ENCODE measurements at regions not wholly inside any gene's neighbourhood (a gene's known extent, or its start where the extent isn't known, plus 50 kb on each side); places are given as distances from the start of the nearest gene placed in this dataset.

DNA sequence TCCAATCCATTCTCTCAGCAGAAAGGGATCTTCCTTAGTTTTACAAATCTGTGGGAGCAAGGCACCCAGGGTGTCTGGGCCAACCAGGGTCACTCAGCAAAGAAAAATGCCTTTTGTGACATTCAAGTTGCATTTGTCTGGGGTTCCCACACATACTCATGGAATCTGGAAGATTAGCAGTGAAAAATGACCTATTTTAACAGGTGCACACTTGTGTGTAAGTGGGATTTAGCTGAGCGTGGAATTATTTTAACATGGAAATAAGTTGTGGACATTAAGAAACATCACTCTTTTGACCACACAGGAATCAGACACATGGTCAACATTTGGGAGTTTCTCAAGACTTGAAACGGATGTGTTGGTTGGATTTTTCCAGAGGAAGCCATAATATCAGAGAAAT lies 234.9 kb downstream of the OPA1 start:
- Histone ChIP-seq H3K4me3 (ENCODE audit: low read length) (no peak overlapping the region), H3K79me2 (replicated peaks; ENCODE audit: insufficient read depth, low read length) (no peaks in the 10 kb centered on the region), H3K27me3 (ENCODE audit: insufficient read depth, low read depth, low read length) (no peaks in the 10 kb centered on the region), H3K9me2 (ENCODE audit: insufficient read depth, low read length) (no peaks in the 10 kb centered on the region), H3F3A (ENCODE audit: insufficient read depth, low read length, poor library complexity, severe bottlenecking) (no peaks in the 10 kb centered on the region), H4K20me1 (ENCODE audit: insufficient read depth) (no peaks in the 10 kb centered on the region), H3K9me3 (ENCODE audit: low read length) (no peaks in the 10 kb centered on the region), H2AFZ (ENCODE audit: low read depth, low read length) (no peak overlapping the region), H3K9ac (ENCODE audit: low read length) (no peak overlapping the region), H3K4me2 (ENCODE audit: low read length) (no peak overlapping the region), H3K27ac (ENCODE audit: low read length) (no peak overlapping the region), H3K36me3 (ENCODE audit: insufficient read depth, low read length) (no peaks in the 10 kb centered on the region)
- TF ChIP-seq EP300 (conservative IDR thresholded peaks at IDR 0.05; ENCODE audit: poor library complexity, severe bottlenecking) = no peak
- TF ChIP-seq, protein P1, sequence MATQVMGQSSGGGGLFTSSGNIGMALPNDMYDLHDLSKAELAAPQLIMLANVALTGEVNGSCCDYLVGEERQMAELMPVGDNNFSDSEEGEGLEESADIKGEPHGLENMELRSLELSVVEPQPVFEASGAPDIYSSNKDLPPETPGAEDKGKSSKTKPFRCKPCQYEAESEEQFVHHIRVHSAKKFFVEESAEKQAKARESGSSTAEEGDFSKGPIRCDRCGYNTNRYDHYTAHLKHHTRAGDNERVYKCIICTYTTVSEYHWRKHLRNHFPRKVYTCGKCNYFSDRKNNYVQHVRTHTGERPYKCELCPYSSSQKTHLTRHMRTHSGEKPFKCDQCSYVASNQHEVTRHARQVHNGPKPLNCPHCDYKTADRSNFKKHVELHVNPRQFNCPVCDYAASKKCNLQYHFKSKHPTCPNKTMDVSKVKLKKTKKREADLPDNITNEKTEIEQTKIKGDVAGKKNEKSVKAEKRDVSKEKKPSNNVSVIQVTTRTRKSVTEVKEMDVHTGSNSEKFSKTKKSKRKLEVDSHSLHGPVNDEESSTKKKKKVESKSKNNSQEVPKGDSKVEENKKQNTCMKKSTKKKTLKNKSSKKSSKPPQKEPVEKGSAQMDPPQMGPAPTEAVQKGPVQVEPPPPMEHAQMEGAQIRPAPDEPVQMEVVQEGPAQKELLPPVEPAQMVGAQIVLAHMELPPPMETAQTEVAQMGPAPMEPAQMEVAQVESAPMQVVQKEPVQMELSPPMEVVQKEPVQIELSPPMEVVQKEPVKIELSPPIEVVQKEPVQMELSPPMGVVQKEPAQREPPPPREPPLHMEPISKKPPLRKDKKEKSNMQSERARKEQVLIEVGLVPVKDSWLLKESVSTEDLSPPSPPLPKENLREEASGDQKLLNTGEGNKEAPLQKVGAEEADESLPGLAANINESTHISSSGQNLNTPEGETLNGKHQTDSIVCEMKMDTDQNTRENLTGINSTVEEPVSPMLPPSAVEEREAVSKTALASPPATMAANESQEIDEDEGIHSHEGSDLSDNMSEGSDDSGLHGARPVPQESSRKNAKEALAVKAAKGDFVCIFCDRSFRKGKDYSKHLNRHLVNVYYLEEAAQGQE (IDR thresholded peaks at IDR 0.05; ENCODE audit: borderline replicate concordance) = no peak
- TF ChIP-seq TAF1 (IDR thresholded peaks at IDR 0.05; ENCODE audit: low read depth) = no peak
- TF ChIP-seq EZH2 (IDR thresholded peaks at IDR 0.05; ENCODE audit: borderline replicate concordance, insufficient read depth, low read length, poor library complexity, severe bottlenecking) = no peak
- no peak for TF ChIP-seq SMC3 (conservative IDR thresholded peaks at IDR 0.05; ENCODE audit: poor library complexity)
- no peak for TF ChIP-seq RAD21 (conservative IDR thresholded peaks at IDR 0.05)
- TF ChIP-seq MXI1 (conservative IDR thresholded peaks at IDR 0.05; ENCODE audit: poor library complexity, severe bottlenecking) = no peak
- TF ChIP-seq, protein P2, sequence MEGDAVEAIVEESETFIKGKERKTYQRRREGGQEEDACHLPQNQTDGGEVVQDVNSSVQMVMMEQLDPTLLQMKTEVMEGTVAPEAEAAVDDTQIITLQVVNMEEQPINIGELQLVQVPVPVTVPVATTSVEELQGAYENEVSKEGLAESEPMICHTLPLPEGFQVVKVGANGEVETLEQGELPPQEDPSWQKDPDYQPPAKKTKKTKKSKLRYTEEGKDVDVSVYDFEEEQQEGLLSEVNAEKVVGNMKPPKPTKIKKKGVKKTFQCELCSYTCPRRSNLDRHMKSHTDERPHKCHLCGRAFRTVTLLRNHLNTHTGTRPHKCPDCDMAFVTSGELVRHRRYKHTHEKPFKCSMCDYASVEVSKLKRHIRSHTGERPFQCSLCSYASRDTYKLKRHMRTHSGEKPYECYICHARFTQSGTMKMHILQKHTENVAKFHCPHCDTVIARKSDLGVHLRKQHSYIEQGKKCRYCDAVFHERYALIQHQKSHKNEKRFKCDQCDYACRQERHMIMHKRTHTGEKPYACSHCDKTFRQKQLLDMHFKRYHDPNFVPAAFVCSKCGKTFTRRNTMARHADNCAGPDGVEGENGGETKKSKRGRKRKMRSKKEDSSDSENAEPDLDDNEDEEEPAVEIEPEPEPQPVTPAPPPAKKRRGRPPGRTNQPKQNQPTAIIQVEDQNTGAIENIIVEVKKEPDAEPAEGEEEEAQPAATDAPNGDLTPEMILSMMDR (IDR thresholded peaks at IDR 0.05; ENCODE audit: poor library complexity, severe bottlenecking) = no peak
- no peak for TF ChIP-seq POLR2AphosphoS5 (IDR thresholded peaks at IDR 0.05)

DNA sequence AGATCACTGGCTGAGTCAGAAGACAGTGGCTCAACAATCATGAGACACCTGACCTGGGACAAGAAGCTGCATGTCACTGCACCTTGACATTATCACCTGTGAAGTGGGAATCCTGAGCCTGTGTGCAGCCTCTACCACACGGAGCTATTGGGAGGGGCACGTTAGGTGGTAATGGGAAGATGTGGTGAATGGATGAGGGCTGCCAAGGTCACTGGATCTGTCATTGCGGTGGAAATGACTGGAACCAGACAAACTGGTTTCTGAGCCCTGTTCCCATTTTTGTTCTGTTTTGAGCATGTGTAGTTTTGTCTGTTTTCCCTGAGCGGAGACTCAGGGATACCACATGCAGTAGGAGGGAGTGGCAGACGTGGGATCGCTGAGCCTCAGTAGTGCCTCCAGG lies 235.5 kb downstream of the OPA1 start:
- H2AFZ ChIP-seq (ENCODE audit: low read depth, low read length) = no peak overlapping the region
- TF ChIP-seq POLR2AphosphoS5 (IDR thresholded peaks at IDR 0.05) (no peak), RAD21 (conservative IDR thresholded peaks at IDR 0.05) (no peak), MXI1 (conservative IDR thresholded peaks at IDR 0.05; ENCODE audit: poor library complexity, severe bottlenecking) (no peak), EP300 (conservative IDR thresholded peaks at IDR 0.05; ENCODE audit: poor library complexity, severe bottlenecking) (no peak), EZH2 (IDR thresholded peaks at IDR 0.05; ENCODE audit: borderline replicate concordance, insufficient read depth, low read length, poor library complexity, severe bottlenecking) (no peak), SMC3 (conservative IDR thresholded peaks at IDR 0.05; ENCODE audit: poor library complexity) (no peak), TAF1 (IDR thresholded peaks at IDR 0.05; ENCODE audit: low read depth) (no peak)
- TF ChIP-seq, protein P1 (IDR thresholded peaks at IDR 0.05; ENCODE audit: borderline replicate concordance) = no peak
- TF ChIP-seq, protein P2 (IDR thresholded peaks at IDR 0.05; ENCODE audit: poor library complexity, severe bottlenecking) = no peak
- no peak overlapping the region for H3K4me3 ChIP-seq (ENCODE audit: low read length)
- no peaks in the 10 kb centered on the region for H3K36me3 ChIP-seq (ENCODE audit: insufficient read depth, low read length)
- H3F3A ChIP-seq (ENCODE audit: insufficient read depth, low read length, poor library complexity, severe bottlenecking) = no peaks in the 10 kb centered on the region
- H3K27ac ChIP-seq (ENCODE audit: low read length) = no peak overlapping the region
- no peaks in the 10 kb centered on the region for H3K9me2 ChIP-seq (ENCODE audit: insufficient read depth, low read length)
- H3K4me2 ChIP-seq (ENCODE audit: low read length) = no peak overlapping the region
- no peaks in the 10 kb centered on the region for H4K20me1 ChIP-seq (ENCODE audit: insufficient read depth)
- H3K9me3 ChIP-seq (ENCODE audit: low read length) = no peaks in the 10 kb centered on the region
- H3K9ac ChIP-seq (ENCODE audit: low read length) = no peak overlapping the region
- H3K79me2 ChIP-seq (replicated peaks; ENCODE audit: insufficient read depth, low read length) = no peaks in the 10 kb centered on the region
- no peaks in the 10 kb centered on the region for H3K27me3 ChIP-seq (ENCODE audit: insufficient read depth, low read depth, low read length)

Measured in neural cell (in vitro differentiated cells).